22Rv1 (cell line): ENCODE measurements at regions not wholly inside any gene's neighbourhood (a gene's known extent, or its start where the extent isn't known, plus 50 kb on each side); places are given as distances from the start of the nearest gene placed in this dataset.

Experiments
- CTCF ChIP-seq: fragments of 450-650 bp; IDR thresholded peaks from 2 replicates; pipeline ENCODE4 v1.5.1; 2017; ENCODE audit warnings: mild to moderate bottlenecking
- ZFX ChIP-seq: fragments of 450-650 bp; IDR thresholded peaks from 2 replicates; pipeline ENCODE4 v1.6.1; 2017; ENCODE audit warnings: antibody characterized with exemption, borderline replicate concordance

GRCh38 chr5:125245216-125245615, 498.8 kb upstream of the ZNF608 start:
- TF ChIP-seq CTCF: no peak
- no peak for TF ChIP-seq ZFX
